Heart right ventricle (tissue), 16 donors: ENCODE measurements at regions not wholly inside any gene's neighbourhood (a gene's known extent, or its start where the extent isn't known, plus 50 kb on each side); places are given as distances from the start of the nearest gene placed in this dataset.

Source experiments
- ATAC-seq, 8 donors: fragments of 200-7000 bp; cut with Tn5 transposase; one replicate each; pipeline ENCODE4 v1.9.1; 2020; ENCODE audit warnings: mild to moderate bottlenecking in 8 of 8, moderate library complexity in 8 of 8, moderate number of reproducible peaks in 1 of 8
- DNase-seq, 2 donors: peaks; one replicate each; pipeline ENCODE4 v3.0.0-alpha.2; 2020
- H3K27ac ChIP-seq, 10 donors: fragments of 200-600 bp; sonication (generic) in 2 of 10; one replicate each; pipeline versions ENCODE4 v1.5.0 to v1.8.0; 2020 to 2022; ENCODE audit warnings: mild to moderate bottlenecking in 3 of 10
- H3K27me3 ChIP-seq, 7 donors: fragments of 200-600 bp; one replicate each; pipeline ENCODE4 v1.8.0; 2021 to 2022; ENCODE audit warnings: mild to moderate bottlenecking in 2 of 7
- H3K36me3 ChIP-seq, 9 donors: fragments of 200-600 bp; sonication (generic) in 1 of 9; one replicate each; pipeline versions ENCODE4 v1.5.0 to v1.8.0; 2020 to 2022; ENCODE audit warnings: mild to moderate bottlenecking in 2 of 9
- H3K4me1 ChIP-seq, 9 donors: fragments of 200-600 bp; sonication (generic) in 1 of 9; one replicate each; pipeline versions ENCODE4 v1.5.0 to v1.8.0; 2020 to 2022; ENCODE audit warnings: mild to moderate bottlenecking in 4 of 9
- H3K4me3 ChIP-seq, 10 donors: fragments of 200-600 bp; sonication (generic) in 2 of 10; one replicate each; pipeline versions ENCODE4 v1.5.0 to v1.8.0; 2020 to 2022; ENCODE audit warnings: mild to moderate bottlenecking in 7 of 10, moderate library complexity in 2 of 10
- H3K9me3 ChIP-seq, 11 donors: fragments of 200-600 bp in 10 of 11; sonication (generic) in 2 of 11; one replicate each; pipeline versions ENCODE4 v1.5.0 to v1.8.0; 2013 to 2022; ENCODE audit warnings: mild to moderate bottlenecking in 2 of 11, control low read depth in 1 of 11, moderate library complexity in 1 of 11
- CTCF ChIP-seq, 9 donors: fragments of 200-600 bp; sonication (generic) in 2 of 9; IDR thresholded peaks; one replicate each; pipeline versions ENCODE4 v1.5.0 to v1.8.0; 2021 to 2022; ENCODE audit warnings: antibody characterized with exemption in 9 of 9, mild to moderate bottlenecking in 5 of 9, moderate library complexity in 1 of 9
- WGBS, 2 donors: extraction: QIAGEN DNeasy Blood & Tissue Kit; methylation state at CpG; one replicate each; pipeline ENCODE4 v1.1.7; 2013; ENCODE audit warnings: inconsistent platforms in 1 of 2; 5-methylcytosine and 5-hydroxymethylcytosine counted together
- intact Hi-C, 10 donors: fragments of 100-400 bp; cut with DNase I; formaldehyde crosslinking; loops; one replicate each; pipeline versions ENCODE4 v1.11.1 to v1.14.2; 2022
- donor health status: Arrhythmogenic right ventricular cardiomyopathy.
- donor health status: ischemic (EF 13 %, LVEDD 7.1; RV severe dilation, severe dysfunction).
- donor health status: healthy with polysubstance abuse.
- donor health status: DM: no; HTN: yes; CAD: no.
- donor health status: DM: no; HTN: no; CAD: no.
- donor health status: ischemic (EF 25% LVEDD 6.9; RV normal size, moderate dysfunction).
- donor health status: ischemic (EF 25% LVEDD 5.7; RV mildly dilated, moderate dysfunction).
- donor health status: healthy.
- donor health status: DM: yes; HTN: yes; CAD: no.
- donor health status: Ischemic cardiomyopathy.
- donor health status: ischemic (EF 35%, LVEDD 5.7; RV mildly dilated, moderate dysfunction).
- donor health status: nonischemic (EF 11% LVEDD 7.7; RV severe dilation, severe dysfunction).
- donor health status: DM: yes; HTN: yes; CAD: no.
- donor health status: PGD.
- donor health status: ischemic (EF 29% LVEDD 5.4; RV normal size, mild dysfunction).
- donor health status: nonischemic (EF 23%, LVEDD 6.1; RV moderate dilation, normal function).

GRCh38 chr16:48011878-48012658 is 143.7 kb downstream of the ABCC12 start:
- Histone ChIP-seq H3K9me3 (peaks cover 0 to 7% (median 0%) of the 10 kb centered on the region in 11 donors), H3K4me3 (no peak overlapping the region), H3K4me1 (no peaks in the 10 kb centered on the region), H3K27me3 (no peaks in the 10 kb centered on the region), H3K36me3 (no peaks in the 10 kb centered on the region), H3K27ac (no peak overlapping the region)
- ATAC-seq (no peak), DNase-seq (no peak)
- no peak for TF ChIP-seq CTCF (IDR thresholded peaks at IDR 0.05)
- intact Hi-C loops = no loop called here
- 82 to 83% methylated on average over 9 of the region's 9 CpGs for WGBS, 2 donors

- ATAC-seq (no peak), DNase-seq (no peak)
- Histone ChIP-seq H3K9me3 (peaks cover 0 to 11% (median 0%) of the 10 kb centered on the region in 11 donors), H3K27me3 (no peaks in the 10 kb centered on the region), H3K4me1 (no peaks in the 10 kb centered on the region), H3K27ac (no peak overlapping the region), H3K36me3 (no peaks in the 10 kb centered on the region), H3K4me3 (no peak overlapping the region)
- intact Hi-C loops = no loop called here
- 72 to 80% methylated on average over 3 of the region's 3 CpGs for WGBS, 2 donors
- TF ChIP-seq CTCF (IDR thresholded peaks at IDR 0.05) = no peak
Measured at GRCh38 chr16:48011466-48011865, 144.3 kb downstream of the ABCC12 start.

GRCh38 chr16:48008011-48008525 is 147.7 kb downstream of the ABCC12 start:
- Histone ChIP-seq H3K4me1 (no peaks in the 10 kb centered on the region), H3K9me3 (peaks cover 0 to 19% (median 0%) of the 10 kb centered on the region in 11 donors), H3K4me3 (no peak overlapping the region), H3K27me3 (no peaks in the 10 kb centered on the region), H3K27ac (no peak overlapping the region), H3K36me3 (no peaks in the 10 kb centered on the region)
- 86 to 88% methylated on average over 7 of the region's 7 CpGs for WGBS, 2 donors
- intact Hi-C loops = no loop called here
- ATAC-seq = no peak
- TF ChIP-seq CTCF (IDR thresholded peaks at IDR 0.05) = no peak
- DNase-seq = no peak

GRCh38 chr16:48004141-48004695 is 151.6 kb downstream of the ABCC12 start:
- Histone ChIP-seq H3K27ac (no peak overlapping the region), H3K4me3 (no peak overlapping the region), H3K36me3 (no peaks in the 10 kb centered on the region), H3K4me1 (no peaks in the 10 kb centered on the region), H3K27me3 (no peaks in the 10 kb centered on the region), H3K9me3 (peaks cover 0 to 13% (median 0%) of the 10 kb centered on the region in 11 donors)
- 74 to 75% methylated on average over 3 of the region's 3 CpGs for WGBS, 2 donors
- TF ChIP-seq CTCF (IDR thresholded peaks at IDR 0.05) = no peak
- ATAC-seq (no peak), DNase-seq (no peak)
- intact Hi-C loops = no loop called here
